ENCODE measurements at regions not wholly inside any gene's neighbourhood (a gene's known extent, or its start where the extent isn't known, plus 50 kb on each side); places are given as distances from the start of the nearest gene placed in this dataset.

DNA sequence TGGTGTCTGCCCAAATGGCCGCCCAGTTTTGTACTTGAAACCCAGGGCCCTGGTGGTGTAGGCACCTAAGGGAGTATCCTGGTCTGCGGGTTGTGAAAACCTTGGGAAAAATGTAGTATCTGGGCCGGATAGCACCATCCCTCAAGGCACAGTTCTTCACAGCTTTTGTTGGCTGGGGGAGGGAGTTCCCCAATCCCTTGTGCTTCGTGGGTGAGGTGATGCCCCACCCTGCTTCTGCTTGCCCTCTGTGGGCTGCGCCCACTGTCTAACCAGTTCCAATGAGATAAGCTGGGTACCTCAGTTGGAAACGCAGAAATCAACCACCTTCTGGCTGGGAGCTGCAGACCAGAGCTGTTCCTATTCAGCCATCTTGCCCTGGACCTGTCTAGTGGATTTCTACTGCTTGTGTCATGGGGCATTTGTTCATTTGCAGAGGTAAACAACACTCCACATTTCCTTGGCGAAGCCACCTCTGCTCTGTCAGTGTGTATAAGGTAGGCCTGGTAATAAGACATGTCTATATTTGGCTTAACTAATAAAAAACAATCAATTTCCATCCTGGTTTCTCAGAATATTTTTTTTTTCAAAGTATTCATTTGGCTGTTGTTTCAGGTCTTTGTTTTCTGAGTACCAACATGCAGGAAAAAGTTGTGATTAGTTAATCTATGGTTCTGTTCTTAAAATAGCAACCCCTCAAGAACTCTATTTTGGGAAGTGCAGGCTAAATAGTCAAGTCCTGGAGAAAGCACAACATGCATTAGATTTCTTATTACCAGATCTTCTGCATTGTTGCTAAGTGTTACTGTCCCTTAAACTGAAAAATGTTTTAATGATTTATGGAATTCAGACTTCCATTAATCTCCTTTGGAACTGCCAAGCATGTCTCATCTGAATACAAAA, 304.3 kb downstream of the ZIC1 start:
- peaks cover 2% of the 10 kb centered on the region for H3K9me3 Mint-ChIP-seq (ENCODE audit: unreplicated experiment)
- H3K27me3 Mint-ChIP-seq (ENCODE audit: low read depth, unreplicated experiment), result no peaks in the 10 kb centered on the region
- Histone ChIP-seq H3K27me3 (ENCODE audit: insufficient read depth, low read length) (no peaks in the 10 kb centered on the region), H3K4me1 (ENCODE audit: insufficient read depth, low read length) (no peaks in the 10 kb centered on the region), H3K9ac (ENCODE audit: low read length) (no peak overlapping the region), H2AFZ (ENCODE audit: low read depth, low read length) (no peak overlapping the region), H3K9me3 (ENCODE audit: insufficient read depth, low read depth, low read length) (no peaks in the 10 kb centered on the region), H3K27ac (ENCODE audit: low read depth, low read length) (no peak overlapping the region), H3K4me3 (ENCODE audit: insufficient read depth, low read depth, low read length) (no peak overlapping the region), H3K4me2 (ENCODE audit: low read length) (no peak overlapping the region), H3K36me3 (ENCODE audit: insufficient read depth, low read length) (no peaks in the 10 kb centered on the region), H4K20me1 (ENCODE audit: insufficient read depth, low read length) (no peaks in the 10 kb centered on the region), H3K79me2 (ENCODE audit: insufficient read depth, low read length) (no peaks in the 10 kb centered on the region)
- H3K27ac Mint-ChIP-seq (ENCODE audit: unreplicated experiment), result no peak overlapping the region
- DNase-seq (ENCODE audit: low read depth), result peak; percentile 12
- no peak overlapping the region for H3K4me3 Mint-ChIP-seq (ENCODE audit: unreplicated experiment)
- H3K4me1 Mint-ChIP-seq (ENCODE audit: low read depth, unreplicated experiment), result no peaks in the 10 kb centered on the region
- H3K36me3 Mint-ChIP-seq (ENCODE audit: low read depth, unreplicated experiment), result no peaks in the 10 kb centered on the region
- TF ChIP-seq EZH2 (IDR thresholded peaks at IDR 0.05; ENCODE audit: insufficient read depth, low read length), result no peak
- TF ChIP-seq, protein P1, sequence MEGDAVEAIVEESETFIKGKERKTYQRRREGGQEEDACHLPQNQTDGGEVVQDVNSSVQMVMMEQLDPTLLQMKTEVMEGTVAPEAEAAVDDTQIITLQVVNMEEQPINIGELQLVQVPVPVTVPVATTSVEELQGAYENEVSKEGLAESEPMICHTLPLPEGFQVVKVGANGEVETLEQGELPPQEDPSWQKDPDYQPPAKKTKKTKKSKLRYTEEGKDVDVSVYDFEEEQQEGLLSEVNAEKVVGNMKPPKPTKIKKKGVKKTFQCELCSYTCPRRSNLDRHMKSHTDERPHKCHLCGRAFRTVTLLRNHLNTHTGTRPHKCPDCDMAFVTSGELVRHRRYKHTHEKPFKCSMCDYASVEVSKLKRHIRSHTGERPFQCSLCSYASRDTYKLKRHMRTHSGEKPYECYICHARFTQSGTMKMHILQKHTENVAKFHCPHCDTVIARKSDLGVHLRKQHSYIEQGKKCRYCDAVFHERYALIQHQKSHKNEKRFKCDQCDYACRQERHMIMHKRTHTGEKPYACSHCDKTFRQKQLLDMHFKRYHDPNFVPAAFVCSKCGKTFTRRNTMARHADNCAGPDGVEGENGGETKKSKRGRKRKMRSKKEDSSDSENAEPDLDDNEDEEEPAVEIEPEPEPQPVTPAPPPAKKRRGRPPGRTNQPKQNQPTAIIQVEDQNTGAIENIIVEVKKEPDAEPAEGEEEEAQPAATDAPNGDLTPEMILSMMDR (IDR thresholded peaks at IDR 0.05; ENCODE audit: insufficient read depth, low read depth, low read length), result no peak
- FAIRE-seq, result no peak

DNA sequence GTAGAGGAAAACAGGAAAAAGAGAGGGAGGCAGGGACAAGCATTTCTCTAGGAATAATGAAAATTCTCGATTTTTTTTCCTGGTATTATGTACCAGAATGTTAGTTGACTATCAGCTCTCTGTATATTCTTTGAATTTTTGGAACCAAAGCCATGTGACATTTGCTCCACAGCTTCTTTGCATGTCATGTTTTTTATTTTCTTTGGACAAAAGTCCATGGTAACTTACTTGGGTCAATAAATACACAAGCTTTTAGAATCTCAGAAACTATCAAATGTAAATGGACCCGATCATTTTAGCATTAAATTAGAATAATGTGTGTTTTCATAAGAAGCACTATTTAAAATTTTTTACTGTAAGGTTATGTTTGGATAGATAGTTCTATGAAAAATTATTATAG, 320.5 kb downstream of the ZIC1 start:
- no peak overlapping the region for H2AFZ ChIP-seq (ENCODE audit: low read depth, low read length)
- no peaks in the 10 kb centered on the region for H3K4me1 Mint-ChIP-seq (ENCODE audit: low read depth, unreplicated experiment)
- no peak for TF ChIP-seq EZH2 (IDR thresholded peaks at IDR 0.05; ENCODE audit: insufficient read depth, low read length)
- no peaks in the 10 kb centered on the region for H3K9me3 Mint-ChIP-seq (ENCODE audit: unreplicated experiment)
- H3K36me3 ChIP-seq (ENCODE audit: insufficient read depth, low read length), result no peaks in the 10 kb centered on the region
- H3K4me3 Mint-ChIP-seq (ENCODE audit: unreplicated experiment), result no peak overlapping the region
- no peak overlapping the region for H3K4me2 ChIP-seq (ENCODE audit: low read length)
- no peaks in the 10 kb centered on the region for H3K9me3 ChIP-seq (ENCODE audit: insufficient read depth, low read depth, low read length)
- H3K27me3 ChIP-seq (ENCODE audit: insufficient read depth, low read length), result no peaks in the 10 kb centered on the region
- no peaks in the 10 kb centered on the region for H4K20me1 ChIP-seq (ENCODE audit: insufficient read depth, low read length)
- DNase-seq (ENCODE audit: low read depth) (no peak), FAIRE-seq (no peak)
- no peaks in the 10 kb centered on the region for H3K36me3 Mint-ChIP-seq (ENCODE audit: low read depth, unreplicated experiment)
- no peak overlapping the region for H3K9ac ChIP-seq (ENCODE audit: low read length)
- no peaks in the 10 kb centered on the region for H3K79me2 ChIP-seq (ENCODE audit: insufficient read depth, low read length)
- H3K4me1 ChIP-seq (ENCODE audit: insufficient read depth, low read length), result no peaks in the 10 kb centered on the region
- no peak overlapping the region for H3K27ac Mint-ChIP-seq (ENCODE audit: unreplicated experiment)
- no peak overlapping the region for H3K4me3 ChIP-seq (ENCODE audit: insufficient read depth, low read depth, low read length)
- no peaks in the 10 kb centered on the region for H3K27me3 Mint-ChIP-seq (ENCODE audit: low read depth, unreplicated experiment)
- no peak overlapping the region for H3K27ac ChIP-seq (ENCODE audit: low read depth, low read length)

DNA sequence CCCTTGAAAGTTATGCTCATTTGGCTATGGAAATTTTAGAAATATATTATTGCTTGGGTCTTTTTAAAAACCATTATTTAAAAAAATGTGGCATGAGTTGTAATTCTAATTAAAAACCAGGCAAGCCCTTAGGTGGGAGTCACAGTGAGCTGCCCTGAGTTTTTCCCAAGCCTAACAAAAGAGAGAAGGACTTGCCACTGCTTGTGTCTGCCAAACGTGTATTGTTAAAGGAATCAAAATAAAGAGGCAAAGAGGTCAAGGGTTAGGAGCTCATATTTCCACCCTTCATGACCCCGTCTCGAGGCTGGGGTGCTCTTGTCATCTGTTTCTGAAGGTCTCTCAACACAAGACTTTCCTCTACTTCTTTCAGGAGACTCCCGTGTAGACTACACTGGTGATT, 321.1 kb downstream of the ZIC1 start:
- Mint-ChIP-seq H3K36me3 (ENCODE audit: low read depth, unreplicated experiment) (no peaks in the 10 kb centered on the region), H3K27me3 (ENCODE audit: low read depth, unreplicated experiment) (no peaks in the 10 kb centered on the region), H3K27ac (ENCODE audit: unreplicated experiment) (no peak overlapping the region), H3K9me3 (ENCODE audit: unreplicated experiment) (no peaks in the 10 kb centered on the region), H3K4me1 (ENCODE audit: low read depth, unreplicated experiment) (no peaks in the 10 kb centered on the region), H3K4me3 (ENCODE audit: unreplicated experiment) (no peak overlapping the region)
- no peak for DNase-seq (ENCODE audit: low read depth)
- Histone ChIP-seq H3K36me3 (ENCODE audit: insufficient read depth, low read length) (no peaks in the 10 kb centered on the region), H3K9ac (ENCODE audit: low read length) (no peak overlapping the region), H3K79me2 (ENCODE audit: insufficient read depth, low read length) (no peaks in the 10 kb centered on the region), H3K4me3 (ENCODE audit: insufficient read depth, low read depth, low read length) (no peak overlapping the region), H3K27me3 (ENCODE audit: insufficient read depth, low read length) (no peaks in the 10 kb centered on the region), H3K27ac (ENCODE audit: low read depth, low read length) (no peak overlapping the region), H3K4me1 (ENCODE audit: insufficient read depth, low read length) (no peaks in the 10 kb centered on the region), H2AFZ (ENCODE audit: low read depth, low read length) (no peak overlapping the region), H4K20me1 (ENCODE audit: insufficient read depth, low read length) (no peaks in the 10 kb centered on the region), H3K9me3 (ENCODE audit: insufficient read depth, low read depth, low read length) (no peaks in the 10 kb centered on the region), H3K4me2 (ENCODE audit: low read length) (no peak overlapping the region)
- no peak for TF ChIP-seq EZH2 (IDR thresholded peaks at IDR 0.05; ENCODE audit: insufficient read depth, low read length)
- TF ChIP-seq, protein P1 (IDR thresholded peaks at IDR 0.05; ENCODE audit: insufficient read depth, low read depth, low read length), result no peak
- FAIRE-seq, result no peak
